Right atrium auricular region (tissue), 2 donors: ENCODE measurements at regions not wholly inside any gene's neighbourhood (a gene's known extent, or its start where the extent isn't known, plus 50 kb on each side); places are given as distances from the start of the nearest gene placed in this dataset.

ENCODE experiments used
- DNase-seq: peaks from one replicate; pipeline ENCODE4 v3.0.0-alpha.2; 2019; ENCODE audit warnings: low spot score
- H3K27ac ChIP-seq, 2 donors: fragments of 200-600 bp; sonication (generic); 1 replicate in 1 of 2; 2 replicates in 1 of 2; pipeline ENCODE4 v1.5.1; 2016 to 2019
- H3K27me3 ChIP-seq, 2 donors: fragments of 200-600 bp; sonication (generic); one replicate each; pipeline versions ENCODE4 v1.5.1 to v1.6.0; 2017 to 2019
- H3K36me3 ChIP-seq: fragments of 200-600 bp; sonication (generic); one replicate; pipeline ENCODE4 v1.5.1; 2016
- H3K4me1 ChIP-seq, 2 donors: fragments of 200-600 bp; sonication (generic); one replicate each; pipeline versions ENCODE4 v1.5.1 to v1.6.0; 2017 to 2019
- H3K4me3 ChIP-seq, 2 donors: fragments of 200-600 bp; sonication (generic); 1 replicate in 1 of 2; 2 replicates in 1 of 2; pipeline ENCODE4 v1.5.1; 2017 to 2019; ENCODE audit warnings: mild to moderate bottlenecking in 1 of 2, moderate library complexity in 1 of 2
- H3K9me3 ChIP-seq, 2 donors: fragments of 200-600 bp; sonication (generic); one replicate each; pipeline ENCODE4 v1.5.1; 2019
- CTCF ChIP-seq, 2 donors: fragments of 200-600 bp; sonication (generic); IDR thresholded peaks; one replicate each; pipeline ENCODE4 v1.5.1; 2019; ENCODE audit warnings: antibody characterized with exemption in 2 of 2

GRCh38 chr6:168136001-168136400 is 57.0 kb upstream of the FRMD1 start:
- peak; percentile 42 for DNase-seq
- H3K4me1 ChIP-seq: peaks cover 0 to 15% of the 10 kb centered on the region in 2 donors
- no peaks in the 10 kb centered on the region for H3K9me3 ChIP-seq
- no peaks in the 10 kb centered on the region for H3K27me3 ChIP-seq
- H3K4me3 ChIP-seq: no peak overlapping the region
- H3K36me3 ChIP-seq: no peaks in the 10 kb centered on the region
- no peak for TF ChIP-seq CTCF (IDR thresholded peaks at IDR 0.05)
- no peak overlapping the region for H3K27ac ChIP-seq

- no peak for TF ChIP-seq CTCF (IDR thresholded peaks at IDR 0.05)
- H3K36me3 ChIP-seq: no peaks in the 10 kb centered on the region
- H3K9me3 ChIP-seq: no peaks in the 10 kb centered on the region
- H3K27me3 ChIP-seq: no peaks in the 10 kb centered on the region
- H3K4me3 ChIP-seq: no peak overlapping the region
- H3K27ac ChIP-seq: no peak overlapping the region
- DNase-seq: peak; percentile 44
- peaks cover 0 to 15% of the 10 kb centered on the region in 2 donors for H3K4me1 ChIP-seq
Observed at GRCh38 chr6:168134560-168135201, 55.7 kb upstream of the FRMD1 start.

- Histone ChIP-seq H3K27me3 (no peaks in the 10 kb centered on the region), H3K4me1 (peaks cover 0 to 15% of the 10 kb centered on the region in 2 donors), H3K36me3 (no peaks in the 10 kb centered on the region), H3K4me3 (peak overlapping the region in 1 of 2 donors; percentile 40), H3K27ac (peak overlapping the region in 1 of 2 donors; percentile 48), H3K9me3 (no peaks in the 10 kb centered on the region)
- TF ChIP-seq CTCF (IDR thresholded peaks at IDR 0.05): no peak
- DNase-seq: peak; percentile 54
Observed at GRCh38 chr6:168133687-168134559, 54.9 kb upstream of the FRMD1 start.

- no peak for TF ChIP-seq CTCF (IDR thresholded peaks at IDR 0.05)
- H3K27me3 ChIP-seq: no peaks in the 10 kb centered on the region
- peaks cover 0 to 15% of the 10 kb centered on the region in 2 donors for H3K4me1 ChIP-seq
- peak overlapping the region; percentile 21 to 40 for H3K4me3 ChIP-seq
- H3K36me3 ChIP-seq: no peaks in the 10 kb centered on the region
- peak overlapping the region in 1 of 2 donors; percentile 48 for H3K27ac ChIP-seq
- H3K9me3 ChIP-seq: no peaks in the 10 kb centered on the region
- DNase-seq: peak; percentile 66
Observed at GRCh38 chr6:168133168-168133561, 54.2 kb upstream of the FRMD1 start.

GRCh38 chr6:168132531-168133167 is 53.6 kb upstream of the FRMD1 start:
- Histone ChIP-seq H3K4me1 (peaks cover 0 to 15% of the 10 kb centered on the region in 2 donors), H3K27me3 (no peaks in the 10 kb centered on the region), H3K9me3 (no peaks in the 10 kb centered on the region), H3K4me3 (peak overlapping the region; percentile 4 to 40), H3K36me3 (no peaks in the 10 kb centered on the region), H3K27ac (peak overlapping the region in 1 of 2 donors; percentile 48)
- peak in 1 of 2 donors; percentile 77 for TF ChIP-seq CTCF (IDR thresholded peaks at IDR 0.05)
- DNase-seq: peak; percentile 66
